Suppressor macrophage (primary cell): ENCODE measurements at regions not wholly inside any gene's neighbourhood (a gene's known extent, or its start where the extent isn't known, plus 50 kb on each side); places are given as distances from the start of the nearest gene placed in this dataset.

Experiments
- DNase-seq, 4 experiments: peaks; one replicate each; pipeline ENCODE4 v3.0.0-alpha.2; 2020 to 2022

GRCh38 chr5:167759057-167759821, 532.2 kb upstream of the WWC1 start:
- peak in 2 of 4 experiments; percentile 44 to 50 for DNase-seq

- no peak for DNase-seq
These were observed 527.7 kb upstream of the WWC1 start for GRCh38 chr5:167763772-167764171.

- DNase-seq = no peak
These were observed 526.7 kb upstream of the WWC1 start for GRCh38 chr5:167764641-167765289.

GRCh38 chr5:167765352-167765751, 526.1 kb upstream of the WWC1 start:
- DNase-seq = no peak

GRCh38 chr5:167766957-167767356, 524.5 kb upstream of the WWC1 start:
- DNase-seq = no peak

GRCh38 chr5:167767795-167768194, 523.6 kb upstream of the WWC1 start:
- DNase-seq = no peak

GRCh38 chr5:167769846-167770413, 521.5 kb upstream of the WWC1 start:
- no peak for DNase-seq

- DNase-seq = no peak
These were observed 521.0 kb upstream of the WWC1 start for GRCh38 chr5:167770461-167770860.

- no peak for DNase-seq
These were observed 519.9 kb upstream of the WWC1 start for GRCh38 chr5:167771571-167771970.

- DNase-seq = no peak
These were observed 517.7 kb upstream of the WWC1 start for GRCh38 chr5:167773668-167774301.

- no peak for DNase-seq
These were observed 513.7 kb upstream of the WWC1 start for GRCh38 chr5:167777746-167778145.

- DNase-seq = no peak
These were observed 513.2 kb upstream of the WWC1 start for GRCh38 chr5:167778228-167778627.

- no peak for DNase-seq
These were observed 511.8 kb upstream of the WWC1 start for GRCh38 chr5:167779644-167780043.

- no peak for DNase-seq
These were observed 511.3 kb upstream of the WWC1 start for GRCh38 chr5:167780177-167780576.

- peak; percentile 16 to 56 (median 42) for DNase-seq
These were observed 508.2 kb upstream of the WWC1 start for GRCh38 chr5:167783145-167783817.

- peak; percentile 48 to 91 (median 72) for DNase-seq
These were observed 506.3 kb upstream of the WWC1 start for GRCh38 chr5:167785106-167785505.

- DNase-seq = peak; percentile 54 to 83 (median 70)
These were observed 505.5 kb upstream of the WWC1 start for GRCh38 chr5:167785901-167786300.

GRCh38 chr5:167786871-167787578, 504.4 kb upstream of the WWC1 start:
- no peak for DNase-seq

- DNase-seq = no peak
These were observed 501.4 kb upstream of the WWC1 start for GRCh38 chr5:167790045-167790444.

GRCh38 chr5:167790462-167791260, 500.8 kb upstream of the WWC1 start:
- DNase-seq = no peak

GRCh38 chr5:167792514-167792913, 498.9 kb upstream of the WWC1 start:
- DNase-seq = no peak
